ENCODE measurements at regions not wholly inside any gene's neighbourhood (a gene's known extent, or its start where the extent isn't known, plus 50 kb on each side); places are given as distances from the start of the nearest gene placed in this dataset.

- Histone ChIP-seq H3K27ac (ENCODE audit: extremely low read depth, low read depth, low read length) (no peak overlapping the region), H2AFZ (ENCODE audit: low read depth, low read length) (no peak overlapping the region), H3K4me2 (ENCODE audit: insufficient read depth, low read length) (no peak overlapping the region), H3K4me1 (replicated peaks in 1 of 2; ENCODE audit: control insufficient read depth in 2 of 2, insufficient read depth in 2 of 2, low read length in 2 of 2) (no peaks in the 10 kb centered on the region), H3K79me2 (ENCODE audit: control insufficient read depth, insufficient read depth, low read length) (no peaks in the 10 kb centered on the region), H3K4me3 (no peak overlapping the region), H3K27me3 (ENCODE audit: control insufficient read depth in 2 of 2, insufficient read depth in 2 of 2, low read length in 2 of 2) (peaks cover 0 to 6% of the 10 kb centered on the region in 2 experiments; a peak in 4 of 5 replicates), H3K9ac (ENCODE audit: insufficient read depth in 1 of 2, low read depth in 2 of 2, low read length in 2 of 2) (no peak overlapping the region), H3K9me1 (ENCODE audit: control insufficient read depth, insufficient read depth, low read length) (no peaks in the 10 kb centered on the region), H3K9me3 (replicated peaks; ENCODE audit: control insufficient read depth, insufficient read depth, low read depth, low read length) (no peaks in the 10 kb centered on the region), H3K36me3 (ENCODE audit: control insufficient read depth, insufficient read depth, low read length) (no peaks in the 10 kb centered on the region), H4K20me1 (replicated peaks; ENCODE audit: control insufficient read depth, insufficient read depth, low read length) (peaks cover 4% of the 10 kb centered on the region; the same call in 1 of the 2 replicates)
- ChIA-PET CTCF (ENCODE audit: low intra/inter-chr PET ratio) (interaction anchor here (1.0 kb wide), 1 partner anchor 570 kb away, joined by 5 read pairs; no protein-coding TSS in a partner anchor), POLR2A (interaction anchor here (0.6 to 0.7 kb wide), 2 partner anchors 21 to 433 kb away, joined by 3 read pairs; no protein-coding TSS in a partner anchor)
- ATAC-seq (peak; percentile 98), FAIRE-seq (peak; percentile 80), DNase-seq (ENCODE audit: extremely low read depth in 1 of 4, low spot score in 3 of 4) (peak; percentile 59 to 84 (median 82))
- WGBS (ENCODE audit: insufficient coverage, low coverage, missing lambda C conversion rate): under 1% methylated on average over 19 of the region's 23 CpGs
- in situ Hi-C loops (cut with MboI): no loop called here
- BruUV-seq (replicated peaks): no TSS peak
- intact Hi-C loops (cut with micrococcal nuclease): loop anchor here (5.0 kb wide), 1 partner anchor 178 kb away; no protein-coding TSS in a partner anchor
- TF ChIP-seq RB1 (IDR thresholded peaks at IDR 0.05; ENCODE audit: low read depth): 0 out of 2 replicates have a peak, but pooled peaks have one; percentile 32
- TF ChIP-seq, protein P1, sequence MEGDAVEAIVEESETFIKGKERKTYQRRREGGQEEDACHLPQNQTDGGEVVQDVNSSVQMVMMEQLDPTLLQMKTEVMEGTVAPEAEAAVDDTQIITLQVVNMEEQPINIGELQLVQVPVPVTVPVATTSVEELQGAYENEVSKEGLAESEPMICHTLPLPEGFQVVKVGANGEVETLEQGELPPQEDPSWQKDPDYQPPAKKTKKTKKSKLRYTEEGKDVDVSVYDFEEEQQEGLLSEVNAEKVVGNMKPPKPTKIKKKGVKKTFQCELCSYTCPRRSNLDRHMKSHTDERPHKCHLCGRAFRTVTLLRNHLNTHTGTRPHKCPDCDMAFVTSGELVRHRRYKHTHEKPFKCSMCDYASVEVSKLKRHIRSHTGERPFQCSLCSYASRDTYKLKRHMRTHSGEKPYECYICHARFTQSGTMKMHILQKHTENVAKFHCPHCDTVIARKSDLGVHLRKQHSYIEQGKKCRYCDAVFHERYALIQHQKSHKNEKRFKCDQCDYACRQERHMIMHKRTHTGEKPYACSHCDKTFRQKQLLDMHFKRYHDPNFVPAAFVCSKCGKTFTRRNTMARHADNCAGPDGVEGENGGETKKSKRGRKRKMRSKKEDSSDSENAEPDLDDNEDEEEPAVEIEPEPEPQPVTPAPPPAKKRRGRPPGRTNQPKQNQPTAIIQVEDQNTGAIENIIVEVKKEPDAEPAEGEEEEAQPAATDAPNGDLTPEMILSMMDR (IDR thresholded peaks at IDR 0.05 in 2 of 3, conservative IDR thresholded peaks at IDR 0.05 in 1 of 3; ENCODE audit: insufficient read depth in 2 of 3, low read depth in 1 of 3, low read length in 3 of 3): peak; percentile 73 to 86 (median 76)
- no peak for TF ChIP-seq CBX5 (IDR thresholded peaks at IDR 0.05; ENCODE audit: borderline replicate concordance, low read depth)
- TF ChIP-seq REST (IDR thresholded peaks at IDR 0.05; ENCODE audit: borderline replicate concordance): peak; percentile 42; the same call in 1 of the 2 replicates
- no peak for TF ChIP-seq REST (CRISPR knock-in tag; IDR thresholded peaks at IDR 0.05; ENCODE audit: low read depth)
- peak; percentile 38 for TF ChIP-seq BHLHE40 (IDR thresholded peaks at IDR 0.05; ENCODE audit: low read length)
- TF ChIP-seq SMC3 (conservative IDR thresholded peaks at IDR 0.05; ENCODE audit: insufficient read depth, low read depth, low read length): peak; percentile 68
- TF ChIP-seq RAD21 (CRISPR knock-in tag; conservative IDR thresholded peaks at IDR 0.05 in 1 of 2, IDR thresholded peaks at IDR 0.05 in 1 of 2): peak in 1 of 2 experiments; percentile 75; a peak in 2 of 4 replicates
Measured at GRCh38 chr17:73998653-73999645, 204.5 kb upstream of the RPL38 start.
